Loucy (cell line): ENCODE measurements at regions not wholly inside any gene's neighbourhood (a gene's known extent, or its start where the extent isn't known, plus 50 kb on each side); places are given as distances from the start of the nearest gene placed in this dataset.

Experiments used
- H2AFZ ChIP-seq: fragments of 200-600 bp; sonication (generic); 2 replicates; pipeline ENCODE4 v1.6.0; 2016; ENCODE audit warnings: antibody characterized with exemption, mild to moderate bottlenecking, low read length, moderate library complexity
- H3F3A ChIP-seq: fragments of 200-600 bp; 2 replicates; pipeline ENCODE4 v1.6.0; 2016; ENCODE audit warnings: antibody characterized with exemption, low read depth, mild to moderate bottlenecking
- H3K27me3 ChIP-seq: fragments of 200-600 bp; sonication (generic); 2 replicates; pipeline ENCODE4 v1.6.1; 2014; ENCODE audit warnings: low read length, mild to moderate bottlenecking; ENCODE audit not compliant: insufficient read depth, poor library complexity, severe bottlenecking
- H3K36me3 ChIP-seq: fragments of 200-600 bp; sonication (generic); 2 replicates; pipeline ENCODE4 v1.6.1; 2016; ENCODE audit warnings: low read length; ENCODE audit not compliant: insufficient read depth
- H3K4me1 ChIP-seq: fragments of 200-600 bp; sonication (generic); 2 replicates; pipeline ENCODE4 v1.5.1; 2014; ENCODE audit warnings: low read length, mild to moderate bottlenecking; ENCODE audit not compliant: insufficient read depth, poor library complexity, severe bottlenecking
- H3K4me2 ChIP-seq: fragments of 200-600 bp; sonication (generic); 2 replicates; pipeline ENCODE4 v1.6.0; 2014; ENCODE audit warnings: antibody characterized with exemption, low read length, low read depth, mild to moderate bottlenecking; ENCODE audit not compliant: poor library complexity, severe bottlenecking
- H3K4me3 ChIP-seq: fragments of 200-600 bp; sonication (generic); 2 replicates; pipeline ENCODE4 v1.5.1; 2014; ENCODE audit warnings: low read length, mild to moderate bottlenecking, mixed read lengths; ENCODE audit not compliant: poor library complexity, severe bottlenecking
- H3K79me2 ChIP-seq: fragments of 200-600 bp; sonication (generic); 2 replicates; pipeline ENCODE4 v1.6.1; 2014; ENCODE audit warnings: low read length; ENCODE audit not compliant: insufficient read depth
- H3K9ac ChIP-seq: fragments of 200-600 bp; sonication (generic); 2 replicates; pipeline ENCODE4 v1.6.0; 2014; ENCODE audit warnings: mild to moderate bottlenecking, low read depth, low read length, moderate library complexity; ENCODE audit not compliant: poor library complexity, severe bottlenecking
- H3K9me2 ChIP-seq: fragments of 200-600 bp; sonication (generic); replicated peaks from 2 replicates; pipeline ENCODE4 v1.6.1; 2016; ENCODE audit warnings: low read depth, low read length, mixed read lengths
- H3K9me3 ChIP-seq: fragments of 200-600 bp; sonication (generic); 2 replicates; pipeline ENCODE4 v1.6.1; 2014; ENCODE audit warnings: mild to moderate bottlenecking, antibody characterized with exemption, low read length, low read depth; ENCODE audit not compliant: insufficient read depth
- H4K20me1 ChIP-seq: fragments of 200-600 bp; sonication (generic); 2 replicates; pipeline ENCODE4 v1.6.0; 2014; ENCODE audit warnings: antibody characterized with exemption, low read length, mild to moderate bottlenecking; ENCODE audit not compliant: insufficient read depth, poor library complexity, severe bottlenecking
- EZH2phosphoT487 ChIP-seq: fragments of 200-600 bp; IDR thresholded peaks from 2 replicates; pipeline ENCODE4 v1.6.1; 2018; ENCODE audit warnings: antibody characterized with exemption, mild to moderate bottlenecking, moderate library complexity, borderline replicate concordance
- TF ChIP-seq, protein P1 (sequence below): fragments of 200-600 bp; sonication (generic); conservative IDR thresholded peaks from 2 replicates; pipeline ENCODE4 v1.5.1; 2014; ENCODE audit warnings: mild to moderate bottlenecking, antibody characterized with exemption, low read length

DNA sequence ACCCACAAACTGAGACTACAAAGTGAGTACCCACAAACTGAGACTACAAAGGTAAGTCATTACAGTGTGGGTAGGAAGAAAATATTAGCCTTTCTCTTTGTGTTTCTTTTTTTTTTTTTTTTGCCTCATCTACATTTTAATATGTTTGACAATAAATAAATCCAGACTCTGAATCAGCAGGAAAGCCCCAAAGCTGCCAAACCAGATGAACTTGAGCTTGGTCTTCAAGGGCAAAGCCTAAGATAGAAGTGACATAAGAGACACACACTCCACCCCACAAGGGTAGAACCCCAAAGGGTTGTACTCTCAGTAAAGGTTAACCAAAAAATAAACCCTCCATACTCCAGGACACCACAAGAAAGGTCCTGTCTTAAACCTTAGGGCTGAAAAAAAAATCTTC lies 326.8 kb upstream of the ARID1B start:
- Histone ChIP-seq H3K9me3 (no peaks in the 10 kb centered on the region), H3F3A (no peaks in the 10 kb centered on the region), H3K9me2 (no peaks in the 10 kb centered on the region), H3K4me3 (no peak overlapping the region), H2AFZ (no peak overlapping the region), H3K9ac (no peak overlapping the region), H3K4me2 (no peak overlapping the region), H3K36me3 (no peaks in the 10 kb centered on the region), H4K20me1 (no peaks in the 10 kb centered on the region), H3K4me1 (peaks cover 10% of the 10 kb centered on the region), H3K79me2 (no peaks in the 10 kb centered on the region), H3K27me3 (no peaks in the 10 kb centered on the region)
- TF ChIP-seq EZH2phosphoT487, result no peak
- TF ChIP-seq, protein P1, sequence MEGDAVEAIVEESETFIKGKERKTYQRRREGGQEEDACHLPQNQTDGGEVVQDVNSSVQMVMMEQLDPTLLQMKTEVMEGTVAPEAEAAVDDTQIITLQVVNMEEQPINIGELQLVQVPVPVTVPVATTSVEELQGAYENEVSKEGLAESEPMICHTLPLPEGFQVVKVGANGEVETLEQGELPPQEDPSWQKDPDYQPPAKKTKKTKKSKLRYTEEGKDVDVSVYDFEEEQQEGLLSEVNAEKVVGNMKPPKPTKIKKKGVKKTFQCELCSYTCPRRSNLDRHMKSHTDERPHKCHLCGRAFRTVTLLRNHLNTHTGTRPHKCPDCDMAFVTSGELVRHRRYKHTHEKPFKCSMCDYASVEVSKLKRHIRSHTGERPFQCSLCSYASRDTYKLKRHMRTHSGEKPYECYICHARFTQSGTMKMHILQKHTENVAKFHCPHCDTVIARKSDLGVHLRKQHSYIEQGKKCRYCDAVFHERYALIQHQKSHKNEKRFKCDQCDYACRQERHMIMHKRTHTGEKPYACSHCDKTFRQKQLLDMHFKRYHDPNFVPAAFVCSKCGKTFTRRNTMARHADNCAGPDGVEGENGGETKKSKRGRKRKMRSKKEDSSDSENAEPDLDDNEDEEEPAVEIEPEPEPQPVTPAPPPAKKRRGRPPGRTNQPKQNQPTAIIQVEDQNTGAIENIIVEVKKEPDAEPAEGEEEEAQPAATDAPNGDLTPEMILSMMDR, result no peak

DNA sequence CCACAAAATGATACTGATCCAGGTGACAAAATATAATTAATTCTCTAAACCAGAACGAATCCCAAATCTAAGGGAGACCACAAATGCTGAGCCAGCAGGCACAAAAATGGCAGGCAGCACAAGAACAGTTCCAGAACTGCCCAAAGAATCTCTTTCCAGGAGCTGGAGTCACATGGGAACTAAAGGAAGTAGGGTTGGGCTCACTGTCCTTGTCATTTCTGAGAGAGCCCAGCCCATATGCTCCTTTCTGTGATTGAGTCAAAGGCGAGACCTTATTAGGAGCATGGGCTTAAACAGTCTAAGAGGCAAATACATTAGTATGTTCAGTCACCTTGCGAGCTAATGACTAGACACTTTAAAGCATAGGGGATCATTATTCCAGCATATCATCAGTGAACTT lies 327.6 kb upstream of the ARID1B start:
- Histone ChIP-seq H3K9me3 (no peaks in the 10 kb centered on the region), H3K9me2 (no peaks in the 10 kb centered on the region), H3K9ac (no peak overlapping the region), H3K36me3 (no peaks in the 10 kb centered on the region), H3K4me3 (no peak overlapping the region), H4K20me1 (no peaks in the 10 kb centered on the region), H3K4me1 (peaks cover 5% of the 10 kb centered on the region), H3F3A (no peaks in the 10 kb centered on the region), H3K4me2 (no peak overlapping the region), H2AFZ (no peak overlapping the region), H3K27me3 (no peaks in the 10 kb centered on the region), H3K79me2 (no peaks in the 10 kb centered on the region)
- TF ChIP-seq EZH2phosphoT487, result no peak
- TF ChIP-seq, protein P1, result no peak

DNA sequence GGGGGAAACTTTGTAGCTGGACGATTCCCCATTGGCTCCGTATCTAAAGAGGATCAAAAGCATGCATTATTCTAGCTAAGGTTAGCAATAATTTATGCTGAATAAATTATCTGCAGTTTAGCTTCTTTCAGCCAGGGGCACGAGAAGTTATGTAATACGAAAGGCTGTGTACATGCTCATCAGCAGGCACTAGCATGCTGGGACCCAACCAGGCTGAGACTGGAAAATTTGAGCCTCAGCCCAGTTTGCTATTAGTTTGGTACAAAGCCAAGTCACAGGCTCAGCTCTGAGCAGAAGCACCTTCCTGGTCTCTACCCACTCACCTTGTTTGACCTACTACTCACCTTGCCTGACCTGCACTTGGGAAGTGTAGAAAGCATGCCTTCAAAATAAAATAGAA lies 328.1 kb upstream of the ARID1B start:
- Histone ChIP-seq H3F3A (no peaks in the 10 kb centered on the region), H3K4me2 (no peak overlapping the region), H3K9me2 (no peaks in the 10 kb centered on the region), H3K4me3 (no peak overlapping the region), H3K9ac (no peak overlapping the region), H2AFZ (no peak overlapping the region), H4K20me1 (no peaks in the 10 kb centered on the region), H3K36me3 (no peaks in the 10 kb centered on the region), H3K9me3 (no peaks in the 10 kb centered on the region), H3K4me1 (peaks cover under 1% of the 10 kb centered on the region), H3K27me3 (no peaks in the 10 kb centered on the region), H3K79me2 (no peaks in the 10 kb centered on the region)
- TF ChIP-seq, protein P1, result no peak
- no peak for TF ChIP-seq EZH2phosphoT487
